ENCODE measurements at regions not wholly inside any gene's neighbourhood (a gene's known extent, or its start where the extent isn't known, plus 50 kb on each side); places are given as distances from the start of the nearest gene placed in this dataset.

DNA sequence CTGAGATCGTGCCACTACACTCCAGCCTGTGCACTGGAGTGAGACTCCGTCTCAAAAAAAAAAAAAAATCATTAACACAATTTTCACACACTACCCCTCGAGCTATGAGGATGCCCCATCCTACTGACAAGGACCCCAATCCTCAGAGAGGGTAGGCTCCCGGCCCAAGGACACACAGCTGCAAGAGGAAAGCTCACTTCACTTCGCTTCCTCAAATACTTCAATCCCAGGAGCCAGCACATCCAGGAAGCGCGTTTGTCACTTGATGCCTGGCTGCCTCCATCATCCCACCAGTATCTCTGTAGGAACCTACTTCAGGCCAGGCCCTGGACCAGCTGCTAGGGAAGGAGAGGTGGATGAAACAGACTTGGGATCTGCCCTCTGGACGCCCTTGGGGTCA lies 144.0 kb downstream of the CRYBB2 start:
- Histone ChIP-seq H3K36me3 (ENCODE audit: control insufficient read depth, insufficient read depth, low read length) (peaks cover 3% of the 10 kb centered on the region), H3K27ac (ENCODE audit: low read depth, low read length) (no peak overlapping the region), H3K27me3 (ENCODE audit: control insufficient read depth, insufficient read depth, low read length) (no peaks in the 10 kb centered on the region), H3K9ac (ENCODE audit: low read length) (no peak overlapping the region), H3K4me1 (ENCODE audit: control insufficient read depth, insufficient read depth, low read length) (no peaks in the 10 kb centered on the region), H3K4me3 (ENCODE audit: low read length) (no peak overlapping the region)

DNA sequence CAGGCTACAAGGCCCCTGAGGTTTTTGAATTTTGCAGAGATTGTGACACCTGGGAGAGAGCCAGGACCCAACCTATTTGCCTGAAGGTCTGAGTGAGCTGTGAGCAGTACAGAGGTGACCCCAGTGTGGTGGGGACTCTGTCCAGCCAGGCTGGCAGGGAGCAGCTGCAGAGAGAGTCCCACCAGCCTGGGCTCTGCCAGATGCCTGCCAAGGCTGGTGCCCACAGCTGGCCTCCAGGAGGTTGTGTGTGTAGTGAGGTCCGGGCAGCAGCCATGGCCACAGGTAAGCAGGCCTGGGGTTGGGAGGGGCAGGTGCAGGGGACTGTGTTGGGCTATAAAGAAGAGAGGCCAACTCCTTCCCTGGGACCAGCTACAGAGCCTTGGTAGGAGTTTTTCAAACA lies 144.8 kb downstream of the CRYBB2 start:
- H3K4me1 ChIP-seq (ENCODE audit: control insufficient read depth, insufficient read depth, low read length) = no peaks in the 10 kb centered on the region
- H3K9ac ChIP-seq (ENCODE audit: low read length) = no peak overlapping the region
- no peak overlapping the region for H3K4me3 ChIP-seq (ENCODE audit: low read length)
- H3K27ac ChIP-seq (ENCODE audit: low read depth, low read length) = no peak overlapping the region
- H3K27me3 ChIP-seq (ENCODE audit: control insufficient read depth, insufficient read depth, low read length) = no peaks in the 10 kb centered on the region
- peaks cover 3% of the 10 kb centered on the region for H3K36me3 ChIP-seq (ENCODE audit: control insufficient read depth, insufficient read depth, low read length)

DNA sequence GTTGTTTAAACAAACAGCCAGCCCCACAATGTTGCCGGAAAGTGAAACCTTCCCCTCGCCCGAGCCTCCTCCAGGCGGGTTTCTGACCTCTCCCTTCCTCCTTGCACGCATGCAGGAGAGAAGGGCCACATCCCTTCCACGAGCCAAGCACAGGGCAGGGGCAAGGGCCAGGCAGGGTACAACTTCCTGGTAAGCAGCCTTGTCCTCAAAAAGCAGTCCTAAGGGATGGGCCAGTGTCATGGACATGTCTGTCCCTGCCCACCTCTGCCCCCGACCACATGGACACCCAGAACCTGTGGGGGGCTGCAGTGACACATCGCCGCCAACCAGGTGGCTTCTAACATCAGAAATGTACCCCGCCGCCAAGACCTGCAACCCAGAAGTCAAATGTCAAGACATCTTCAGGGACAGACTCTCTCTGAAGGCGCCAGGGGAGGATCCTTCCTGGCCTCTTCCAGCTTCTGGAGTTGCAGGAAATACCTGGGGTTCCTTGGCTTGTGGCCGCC lies 145.3 kb downstream of the CRYBB2 start:
- Histone ChIP-seq H3K9ac (ENCODE audit: low read length) (no peak overlapping the region), H3K4me3 (ENCODE audit: low read length) (no peak overlapping the region), H3K4me1 (ENCODE audit: control insufficient read depth, insufficient read depth, low read length) (no peaks in the 10 kb centered on the region), H3K27ac (ENCODE audit: low read depth, low read length) (no peak overlapping the region), H3K27me3 (ENCODE audit: control insufficient read depth, insufficient read depth, low read length) (no peaks in the 10 kb centered on the region), H3K36me3 (ENCODE audit: control insufficient read depth, insufficient read depth, low read length) (peaks cover 3% of the 10 kb centered on the region)

DNA sequence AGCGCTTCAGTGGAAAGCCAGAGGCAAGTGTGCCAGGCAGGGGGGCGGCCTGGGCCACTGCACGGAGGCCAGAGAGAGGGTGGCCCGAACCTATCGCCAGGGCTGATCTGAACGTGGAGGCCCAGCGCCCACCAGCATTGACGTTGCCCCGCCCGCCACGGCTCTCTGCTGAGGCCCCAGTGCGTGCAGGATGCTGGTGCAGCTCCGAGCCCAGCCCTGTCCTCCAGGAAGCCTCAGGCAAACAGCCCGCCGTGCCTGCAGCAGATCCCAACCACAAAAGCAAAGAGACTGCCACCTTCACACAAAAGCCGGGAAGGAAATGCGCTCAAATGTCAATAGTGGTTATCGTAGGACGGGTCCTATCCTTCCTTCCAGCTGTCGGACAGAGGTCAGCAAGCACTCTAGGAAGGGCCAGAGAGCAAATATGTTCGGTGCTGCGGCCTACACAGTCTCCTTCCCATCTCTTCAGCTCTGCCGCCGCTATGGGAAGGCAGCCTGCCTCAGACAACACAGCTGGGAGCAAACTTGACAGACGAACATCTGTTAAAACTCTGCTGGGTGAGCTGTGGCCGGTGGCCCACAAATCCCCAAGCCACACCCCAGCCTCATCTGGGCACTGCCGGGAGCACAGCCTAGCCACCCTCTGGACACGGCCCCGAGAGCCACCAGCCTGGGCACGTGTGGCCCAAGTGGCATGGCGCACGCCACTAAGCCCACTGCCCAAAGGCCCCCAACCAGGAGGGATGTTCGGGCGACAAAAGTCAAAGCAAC lies 146.2 kb downstream of the CRYBB2 start:
- H3K4me1 ChIP-seq (ENCODE audit: control insufficient read depth, insufficient read depth, low read length) = no peaks in the 10 kb centered on the region
- H3K27me3 ChIP-seq (ENCODE audit: control insufficient read depth, insufficient read depth, low read length) = no peaks in the 10 kb centered on the region
- no peak overlapping the region for H3K9ac ChIP-seq (ENCODE audit: low read length)
- H3K4me3 ChIP-seq (ENCODE audit: low read length) = no peak overlapping the region
- H3K36me3 ChIP-seq (ENCODE audit: control insufficient read depth, insufficient read depth, low read length) = no peaks in the 10 kb centered on the region
- H3K27ac ChIP-seq (ENCODE audit: low read depth, low read length) = no peak overlapping the region

DNA sequence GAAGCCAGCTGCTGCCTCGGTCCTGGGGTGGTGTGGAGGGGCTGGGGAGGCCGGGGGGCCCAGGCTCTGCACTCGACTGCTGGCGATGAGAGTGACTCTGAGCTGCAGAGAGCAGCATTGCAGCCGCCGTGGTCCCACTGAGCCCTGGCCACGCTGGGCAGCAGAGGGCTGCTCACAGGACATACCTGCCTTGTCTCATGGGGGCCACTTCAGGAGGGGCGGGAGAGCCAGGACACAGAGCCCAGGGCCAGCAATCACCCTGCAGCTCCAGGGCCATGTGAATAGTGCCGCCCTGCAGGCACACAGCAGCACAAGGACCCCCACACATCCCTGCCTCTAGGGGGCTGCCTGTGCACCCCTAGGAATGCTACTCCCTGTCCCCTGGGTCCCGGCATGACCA lies 147.0 kb downstream of the CRYBB2 start:
- Histone ChIP-seq H3K27me3 (ENCODE audit: control insufficient read depth, insufficient read depth, low read length) (no peaks in the 10 kb centered on the region), H3K4me3 (ENCODE audit: low read length) (no peak overlapping the region), H3K4me1 (ENCODE audit: control insufficient read depth, insufficient read depth, low read length) (no peaks in the 10 kb centered on the region), H3K36me3 (ENCODE audit: control insufficient read depth, insufficient read depth, low read length) (no peaks in the 10 kb centered on the region), H3K9ac (ENCODE audit: low read length) (no peak overlapping the region), H3K27ac (ENCODE audit: low read depth, low read length) (no peak overlapping the region)

DNA sequence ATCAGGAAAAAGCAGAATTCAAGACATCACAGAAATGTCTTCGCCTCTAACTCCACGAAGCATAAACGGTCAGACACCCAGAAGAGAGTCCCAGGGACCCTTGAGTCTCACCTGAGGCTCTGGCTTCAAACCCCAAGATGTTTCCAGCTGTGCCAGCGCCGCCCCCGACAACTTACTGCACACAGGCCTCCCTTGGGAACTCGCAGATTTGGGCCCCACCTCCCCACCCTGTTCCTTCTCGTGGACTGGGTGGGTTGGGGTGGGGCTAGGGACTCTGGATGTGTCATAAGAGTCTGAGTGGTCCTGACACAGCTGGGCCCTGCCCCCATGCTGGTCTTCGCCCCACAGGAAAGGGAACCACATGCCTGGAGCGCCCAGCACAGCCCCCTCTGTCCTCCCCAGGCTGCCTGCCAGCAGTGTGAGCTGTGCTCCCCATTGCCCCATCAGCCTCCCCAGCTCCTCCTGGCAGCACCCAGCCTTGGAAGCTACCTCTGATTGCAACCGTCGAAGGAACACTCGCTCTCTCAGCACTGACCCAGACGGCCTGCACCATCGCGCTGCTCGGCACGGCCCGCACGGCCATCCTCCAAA lies 147.5 kb downstream of the CRYBB2 start:
- Histone ChIP-seq H3K9ac (ENCODE audit: low read length) (no peak overlapping the region), H3K27me3 (ENCODE audit: control insufficient read depth, insufficient read depth, low read length) (no peaks in the 10 kb centered on the region), H3K27ac (ENCODE audit: low read depth, low read length) (no peak overlapping the region), H3K4me3 (ENCODE audit: low read length) (no peak overlapping the region), H3K4me1 (ENCODE audit: control insufficient read depth, insufficient read depth, low read length) (no peaks in the 10 kb centered on the region), H3K36me3 (ENCODE audit: control insufficient read depth, insufficient read depth, low read length) (no peaks in the 10 kb centered on the region)

DNA sequence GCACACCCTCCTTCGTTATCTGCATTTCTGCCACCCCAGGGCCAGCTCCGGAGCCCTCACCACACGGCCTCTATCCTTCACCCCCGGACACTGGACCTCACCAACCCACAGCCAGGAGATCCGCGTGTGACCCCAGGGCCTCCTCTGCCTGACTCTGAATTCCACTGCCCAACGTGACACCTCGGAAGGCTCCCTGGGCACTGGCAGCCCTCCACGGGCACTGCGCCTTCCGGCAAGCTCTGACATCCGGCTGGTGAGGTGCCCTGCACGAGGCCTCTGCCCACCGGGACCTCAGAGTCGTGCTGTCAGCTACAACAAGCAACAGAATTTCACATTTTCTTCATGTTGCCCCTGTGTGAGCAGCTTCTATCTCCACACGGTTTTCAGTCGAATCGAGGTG lies 148.3 kb downstream of the CRYBB2 start:
- Histone ChIP-seq H3K9ac (ENCODE audit: low read length) (no peak overlapping the region), H3K36me3 (ENCODE audit: control insufficient read depth, insufficient read depth, low read length) (no peaks in the 10 kb centered on the region), H3K4me1 (ENCODE audit: control insufficient read depth, insufficient read depth, low read length) (no peaks in the 10 kb centered on the region), H3K27ac (ENCODE audit: low read depth, low read length) (no peak overlapping the region), H3K4me3 (ENCODE audit: low read length) (no peak overlapping the region), H3K27me3 (ENCODE audit: control insufficient read depth, insufficient read depth, low read length) (no peaks in the 10 kb centered on the region)

DNA sequence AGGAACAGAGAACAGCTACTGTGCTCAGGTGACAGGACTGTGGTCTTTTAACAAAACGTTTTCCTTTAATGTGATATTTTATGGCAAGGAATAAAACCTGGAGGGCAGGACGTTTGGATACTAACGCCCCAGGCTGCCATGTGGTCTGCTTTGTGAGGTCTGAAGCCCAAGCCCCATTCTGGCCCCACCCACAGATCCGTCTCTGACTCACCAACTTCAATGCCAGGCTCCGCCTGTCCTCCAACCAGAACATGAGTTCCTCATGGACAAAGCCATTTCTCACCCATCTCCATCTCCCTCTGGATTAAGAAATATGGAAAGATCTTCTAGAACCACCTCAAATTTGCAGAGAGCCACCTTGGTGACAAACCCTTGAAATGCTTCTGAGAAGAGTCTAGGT lies 148.8 kb downstream of the CRYBB2 start:
- Histone ChIP-seq H3K4me1 (ENCODE audit: control insufficient read depth, insufficient read depth, low read length) (no peaks in the 10 kb centered on the region), H3K27ac (ENCODE audit: low read depth, low read length) (no peak overlapping the region), H3K4me3 (ENCODE audit: low read length) (no peak overlapping the region), H3K9ac (ENCODE audit: low read length) (no peak overlapping the region), H3K27me3 (ENCODE audit: control insufficient read depth, insufficient read depth, low read length) (no peaks in the 10 kb centered on the region), H3K36me3 (ENCODE audit: control insufficient read depth, insufficient read depth, low read length) (no peaks in the 10 kb centered on the region)

DNA sequence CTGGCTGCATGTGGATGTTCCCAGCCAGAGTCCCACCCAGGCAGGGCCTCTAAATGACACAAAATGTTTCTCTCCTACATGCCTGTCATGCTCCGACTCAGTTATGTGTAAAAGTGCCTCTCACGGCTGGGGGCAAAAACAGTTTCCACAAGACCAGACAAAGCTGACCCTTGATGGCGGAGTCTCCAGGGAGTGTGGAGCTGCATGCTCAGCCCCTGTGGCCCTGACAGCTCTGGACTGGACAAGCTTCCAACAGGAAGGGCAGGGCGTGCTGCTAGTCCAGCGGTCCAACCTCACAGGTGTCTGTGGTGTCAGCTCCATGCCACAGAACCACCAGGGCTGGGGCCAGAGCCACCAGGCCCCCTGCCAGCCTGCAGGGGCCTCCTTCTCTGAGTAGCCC lies 149.6 kb downstream of the CRYBB2 start:
- Histone ChIP-seq H3K9ac (ENCODE audit: low read length) (no peak overlapping the region), H3K36me3 (ENCODE audit: control insufficient read depth, insufficient read depth, low read length) (no peaks in the 10 kb centered on the region), H3K27ac (ENCODE audit: low read depth, low read length) (no peak overlapping the region), H3K4me1 (ENCODE audit: control insufficient read depth, insufficient read depth, low read length) (no peaks in the 10 kb centered on the region), H3K27me3 (ENCODE audit: control insufficient read depth, insufficient read depth, low read length) (no peaks in the 10 kb centered on the region), H3K4me3 (ENCODE audit: low read length) (no peak overlapping the region)

DNA sequence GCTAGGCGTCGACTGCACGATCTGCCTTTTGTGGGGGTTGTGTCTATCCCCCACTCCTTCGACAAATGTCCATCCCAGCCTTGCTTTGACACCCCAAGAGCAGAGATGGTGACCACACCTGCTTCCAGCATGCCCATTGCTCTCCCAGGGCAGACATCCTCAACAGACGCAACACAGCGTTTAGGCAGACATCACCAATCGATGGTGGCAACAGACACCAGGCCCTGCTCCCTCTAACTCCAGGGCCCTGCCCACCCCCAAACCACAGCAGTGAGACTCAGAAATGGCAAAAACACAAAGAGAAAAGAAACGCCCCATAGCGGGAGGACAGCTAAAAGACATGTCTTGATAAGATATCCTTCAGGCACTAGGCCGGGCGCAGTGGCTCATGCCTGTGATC lies 150.9 kb downstream of the CRYBB2 start:
- Histone ChIP-seq H3K4me3 (ENCODE audit: low read length) (no peak overlapping the region), H3K36me3 (ENCODE audit: control insufficient read depth, insufficient read depth, low read length) (no peaks in the 10 kb centered on the region), H3K4me1 (ENCODE audit: control insufficient read depth, insufficient read depth, low read length) (no peaks in the 10 kb centered on the region), H3K27me3 (ENCODE audit: control insufficient read depth, insufficient read depth, low read length) (no peaks in the 10 kb centered on the region), H3K27ac (ENCODE audit: low read depth, low read length) (no peak overlapping the region), H3K9ac (ENCODE audit: low read length) (no peak overlapping the region)

DNA sequence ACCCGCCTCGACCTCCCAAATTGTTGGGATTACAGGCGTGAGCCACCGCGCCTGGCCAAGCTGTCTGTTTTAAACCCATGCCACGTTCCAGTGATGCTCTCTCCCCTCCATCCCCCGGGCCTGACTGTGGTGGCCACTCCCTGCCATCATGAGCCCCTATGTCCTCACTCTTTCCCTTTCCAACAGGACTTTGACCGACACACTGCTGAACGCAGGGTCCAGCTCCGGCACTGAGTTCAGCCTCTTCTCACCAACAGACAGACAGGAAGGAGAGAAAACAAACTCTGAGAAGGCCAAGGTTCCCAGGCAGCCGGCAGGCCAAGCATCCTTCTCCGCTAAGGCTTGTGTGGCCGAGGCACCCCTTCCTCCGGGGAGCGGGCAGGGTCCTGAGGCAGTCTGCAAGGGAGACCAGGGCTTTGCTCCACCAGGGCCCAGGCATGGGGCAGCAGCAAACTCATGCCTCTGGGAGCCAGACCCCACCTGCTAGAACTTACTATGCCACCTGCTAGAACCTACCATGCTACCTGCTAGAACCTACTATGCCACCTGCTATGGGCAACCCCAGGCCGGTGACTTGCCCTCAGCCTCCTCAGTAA lies 152.7 kb downstream of the CRYBB2 start:
- Histone ChIP-seq H3K4me1 (ENCODE audit: control insufficient read depth, insufficient read depth, low read length) (no peaks in the 10 kb centered on the region), H3K36me3 (ENCODE audit: control insufficient read depth, insufficient read depth, low read length) (no peaks in the 10 kb centered on the region), H3K27ac (ENCODE audit: low read depth, low read length) (no peak overlapping the region), H3K27me3 (ENCODE audit: control insufficient read depth, insufficient read depth, low read length) (no peaks in the 10 kb centered on the region), H3K9ac (ENCODE audit: low read length) (no peak overlapping the region), H3K4me3 (ENCODE audit: low read length) (no peak overlapping the region)

DNA sequence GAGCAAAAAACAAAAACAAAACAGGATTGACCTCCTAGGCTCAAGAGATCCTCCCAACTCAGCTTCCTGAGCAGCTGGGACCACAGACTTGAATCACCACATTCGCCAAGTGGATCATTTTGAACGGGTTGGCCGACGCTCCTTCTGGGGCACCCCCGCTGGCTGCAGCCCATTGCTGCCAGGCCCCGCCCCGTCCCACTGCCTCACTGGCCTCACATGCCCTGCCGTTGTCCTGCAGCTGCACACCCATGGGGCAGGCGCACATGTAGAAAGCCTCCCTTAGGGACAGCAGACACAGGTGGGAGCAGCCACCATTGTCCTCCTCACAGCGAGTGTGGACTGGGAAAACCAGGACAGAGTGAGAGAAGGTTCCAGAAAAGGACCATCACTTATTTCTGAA lies 154.5 kb downstream of the CRYBB2 start:
- Histone ChIP-seq H3K4me3 (ENCODE audit: low read length) (no peak overlapping the region), H3K27me3 (ENCODE audit: control insufficient read depth, insufficient read depth, low read length) (no peaks in the 10 kb centered on the region), H3K27ac (ENCODE audit: low read depth, low read length) (no peak overlapping the region), H3K4me1 (ENCODE audit: control insufficient read depth, insufficient read depth, low read length) (no peaks in the 10 kb centered on the region), H3K36me3 (ENCODE audit: control insufficient read depth, insufficient read depth, low read length) (no peaks in the 10 kb centered on the region), H3K9ac (ENCODE audit: low read length) (no peak overlapping the region)

DNA sequence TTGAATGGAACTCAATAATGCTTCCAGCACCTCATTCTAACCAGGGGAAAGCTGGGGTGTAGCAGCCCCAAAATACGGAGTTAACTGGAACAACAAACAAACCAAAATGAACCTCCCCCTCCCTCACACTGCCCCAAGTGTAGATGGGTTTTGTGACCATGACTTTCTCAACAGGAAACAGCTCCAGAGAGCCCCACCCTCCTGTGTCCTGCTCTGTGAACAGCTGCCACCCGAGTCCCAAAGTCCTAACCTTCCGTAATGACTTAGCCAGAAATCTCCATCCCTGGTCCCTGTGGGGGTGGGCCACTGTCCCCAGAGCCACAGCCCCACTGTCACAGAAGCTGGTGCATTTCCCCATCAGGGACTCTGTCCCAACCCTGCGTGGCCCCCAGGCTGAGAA lies 155.4 kb downstream of the CRYBB2 start:
- Histone ChIP-seq H3K36me3 (ENCODE audit: control insufficient read depth, insufficient read depth, low read length) (no peaks in the 10 kb centered on the region), H3K27me3 (ENCODE audit: control insufficient read depth, insufficient read depth, low read length) (no peaks in the 10 kb centered on the region)

More for the DNA sequence above, 155.4 kb downstream of the CRYBB2 start:
- no peaks in the 10 kb centered on the region for H3K4me1 ChIP-seq (ENCODE audit: control insufficient read depth, insufficient read depth, low read length)
- no peak overlapping the region for H3K4me3 ChIP-seq (ENCODE audit: low read length)
- no peak overlapping the region for H3K27ac ChIP-seq (ENCODE audit: low read depth, low read length)
- H3K9ac ChIP-seq (ENCODE audit: low read length) = no peak overlapping the region
